ENCODE measurements at regions not wholly inside any gene's neighbourhood (a gene's known extent, or its start where the extent isn't known, plus 50 kb on each side); places are given as distances from the start of the nearest gene placed in this dataset.

- peaks cover 0 to 6% of the 10 kb centered on the region in 2 donors for H3K4me1 ChIP-seq
- DNase-seq: no peak
- intact Hi-C loops (cut with DNase I; ENCODE audit: low total_unique reads) (no loop called here), in situ Hi-C loops (cut with MboI; ENCODE audit: low sequenced_read_pairs in 4 of 4) (no loop called here)
- ATAC-seq: no peak
- H3K9me3 ChIP-seq: no peaks in the 10 kb centered on the region
- no peaks in the 10 kb centered on the region for H3K36me3 ChIP-seq
- no peak overlapping the region for H3K27ac ChIP-seq
- H3K27me3 ChIP-seq: no peaks in the 10 kb centered on the region
- no peak overlapping the region for H3K4me3 ChIP-seq
- no peak for TF ChIP-seq CTCF (IDR thresholded peaks at IDR 0.05 in 4 of 5, conservative IDR thresholded peaks at IDR 0.05 in 1 of 5)
- no peak for TF ChIP-seq POLR2A (IDR thresholded peaks at IDR 0.05)
Observed at GRCh38 chr18:49693717-49694005, 119.7 kb downstream of the ACAA2 start.

- H3K4me3 ChIP-seq: no peak overlapping the region
- H3K9me3 ChIP-seq: no peaks in the 10 kb centered on the region
- intact Hi-C loops (cut with DNase I; ENCODE audit: low total_unique reads): no loop called here
- H3K36me3 ChIP-seq: no peaks in the 10 kb centered on the region
- H3K27me3 ChIP-seq: no peaks in the 10 kb centered on the region
- peaks cover 0 to 4% of the 10 kb centered on the region in 2 donors for H3K4me1 ChIP-seq
- ATAC-seq (no peak), DNase-seq (no peak)
- in situ Hi-C loops (cut with MboI; ENCODE audit: low sequenced_read_pairs in 4 of 4): no loop called here
- no peak overlapping the region for H3K27ac ChIP-seq
- TF ChIP-seq POLR2A (IDR thresholded peaks at IDR 0.05) (no peak), CTCF (IDR thresholded peaks at IDR 0.05 in 4 of 5, conservative IDR thresholded peaks at IDR 0.05 in 1 of 5) (no peak)
Observed at GRCh38 chr18:49692906-49693716, 120.2 kb downstream of the ACAA2 start.

GRCh38 chr18:49691177-49691608 lies 122.1 kb downstream of the ACAA2 start:
- H3K4me1 ChIP-seq: no peaks in the 10 kb centered on the region
- ATAC-seq (no peak), DNase-seq (no peak)
- TF ChIP-seq POLR2A (IDR thresholded peaks at IDR 0.05) (no peak), CTCF (IDR thresholded peaks at IDR 0.05 in 4 of 5, conservative IDR thresholded peaks at IDR 0.05 in 1 of 5) (no peak)
- no peaks in the 10 kb centered on the region for H3K9me3 ChIP-seq
- H3K36me3 ChIP-seq: no peaks in the 10 kb centered on the region
- in situ Hi-C loops (cut with MboI; ENCODE audit: low sequenced_read_pairs in 4 of 4): no loop called here
- no peaks in the 10 kb centered on the region for H3K27me3 ChIP-seq
- H3K4me3 ChIP-seq: no peak overlapping the region
- intact Hi-C loops (cut with DNase I; ENCODE audit: low total_unique reads): no loop called here
- H3K27ac ChIP-seq: no peak overlapping the region

- TF ChIP-seq CTCF (IDR thresholded peaks at IDR 0.05 in 4 of 5, conservative IDR thresholded peaks at IDR 0.05 in 1 of 5): no peak
- Histone ChIP-seq H3K9me3 (no peaks in the 10 kb centered on the region), H3K27me3 (no peaks in the 10 kb centered on the region), H3K27ac (no peak overlapping the region), H3K36me3 (no peaks in the 10 kb centered on the region), H3K4me3 (no peak overlapping the region), H3K4me1 (no peaks in the 10 kb centered on the region)
- ATAC-seq (no peak), DNase-seq (no peak)
- in situ Hi-C loops (cut with MboI; ENCODE audit: low sequenced_read_pairs in 4 of 4): no loop called here
- intact Hi-C loops (cut with DNase I; ENCODE audit: low total_unique reads): no loop called here
Observed at GRCh38 chr18:49690312-49690711, 123.0 kb downstream of the ACAA2 start.
